22Rv1 (cell line): ENCODE measurements at regions not wholly inside any gene's neighbourhood (a gene's known extent, or its start where the extent isn't known, plus 50 kb on each side); places are given as distances from the start of the nearest gene placed in this dataset.
"Not testable (repeated sequence)": the region's sequence is repeated elsewhere in the genome, so short reads cannot be mapped to it uniquely, and the experiment has no call there.

Experiments
- CTCF ChIP-seq: fragments of 450-650 bp; IDR thresholded peaks from 2 replicates; pipeline ENCODE4 v1.5.1; 2017; ENCODE audit warnings: mild to moderate bottlenecking
- ZFX ChIP-seq: fragments of 450-650 bp; IDR thresholded peaks from 2 replicates; pipeline ENCODE4 v1.6.1; 2017; ENCODE audit warnings: antibody characterized with exemption, borderline replicate concordance

GRCh38 chrY:3120234-3120633, 185.1 kb downstream of the ZFY start:
- TF ChIP-seq CTCF, ZFX: not testable (repeated sequence)
